ENCODE measurements at regions not wholly inside any gene's neighbourhood (a gene's known extent, or its start where the extent isn't known, plus 50 kb on each side); places are given as distances from the start of the nearest gene placed in this dataset.
"Not testable (repeated sequence)": the region's sequence is repeated elsewhere in the genome, so short reads cannot be mapped to it uniquely, and the experiment has no call there.

- no peak for TF ChIP-seq CTCF (IDR thresholded peaks at IDR 0.05; ENCODE audit: partially characterized antibody, unreplicated experiment)
- peaks cover 10% of the 10 kb centered on the region for H3K4me1 Mint-ChIP-seq (ENCODE audit: low read depth, unreplicated experiment)
- H3K9me3 Mint-ChIP-seq (ENCODE audit: unreplicated experiment) = no peaks in the 10 kb centered on the region
- peaks cover 5% of the 10 kb centered on the region for H3K36me3 Mint-ChIP-seq (ENCODE audit: unreplicated experiment)
- no peak overlapping the region for H3K27ac Mint-ChIP-seq (ENCODE audit: unreplicated experiment)
- DNase-seq = no peak
- no peak overlapping the region for H3K4me3 Mint-ChIP-seq (ENCODE audit: unreplicated experiment)
- H3K27me3 Mint-ChIP-seq (ENCODE audit: unreplicated experiment) = no peaks in the 10 kb centered on the region
These were observed 301.0 kb downstream of the RWDD3 start for GRCh38 chr1:95534985-95535384.

- no peak for DNase-seq
- no peak overlapping the region for H3K4me3 Mint-ChIP-seq (ENCODE audit: unreplicated experiment)
- no peak overlapping the region for H3K27ac Mint-ChIP-seq (ENCODE audit: unreplicated experiment)
- no peaks in the 10 kb centered on the region for H3K9me3 Mint-ChIP-seq (ENCODE audit: unreplicated experiment)
- peaks cover 10% of the 10 kb centered on the region for H3K4me1 Mint-ChIP-seq (ENCODE audit: low read depth, unreplicated experiment)
- no peaks in the 10 kb centered on the region for H3K27me3 Mint-ChIP-seq (ENCODE audit: unreplicated experiment)
- H3K36me3 Mint-ChIP-seq (ENCODE audit: unreplicated experiment) = peaks cover 5% of the 10 kb centered on the region
- no peak for TF ChIP-seq CTCF (IDR thresholded peaks at IDR 0.05; ENCODE audit: partially characterized antibody, unreplicated experiment)
These were observed 301.6 kb downstream of the RWDD3 start for GRCh38 chr1:95535614-95536013.

- H3K27ac Mint-ChIP-seq (ENCODE audit: unreplicated experiment) = no peak overlapping the region
- H3K4me3 Mint-ChIP-seq (ENCODE audit: unreplicated experiment) = no peak overlapping the region
- no peak for TF ChIP-seq CTCF (IDR thresholded peaks at IDR 0.05; ENCODE audit: partially characterized antibody, unreplicated experiment)
- peaks cover 5% of the 10 kb centered on the region for H3K4me1 Mint-ChIP-seq (ENCODE audit: low read depth, unreplicated experiment)
- no peak for DNase-seq
- no peaks in the 10 kb centered on the region for H3K27me3 Mint-ChIP-seq (ENCODE audit: unreplicated experiment)
- H3K36me3 Mint-ChIP-seq (ENCODE audit: unreplicated experiment) = peaks cover 5% of the 10 kb centered on the region
- no peaks in the 10 kb centered on the region for H3K9me3 Mint-ChIP-seq (ENCODE audit: unreplicated experiment)
These were observed 302.5 kb downstream of the RWDD3 start for GRCh38 chr1:95536501-95536900.

- no peaks in the 10 kb centered on the region for H3K27me3 Mint-ChIP-seq (ENCODE audit: unreplicated experiment)
- no peak for DNase-seq
- TF ChIP-seq CTCF (IDR thresholded peaks at IDR 0.05; ENCODE audit: partially characterized antibody, unreplicated experiment) = no peak
- H3K27ac Mint-ChIP-seq (ENCODE audit: unreplicated experiment) = no peak overlapping the region
- no peak overlapping the region for H3K4me3 Mint-ChIP-seq (ENCODE audit: unreplicated experiment)
- peaks cover 5% of the 10 kb centered on the region for H3K36me3 Mint-ChIP-seq (ENCODE audit: unreplicated experiment)
- peaks cover 4% of the 10 kb centered on the region for H3K4me1 Mint-ChIP-seq (ENCODE audit: low read depth, unreplicated experiment)
- no peaks in the 10 kb centered on the region for H3K9me3 Mint-ChIP-seq (ENCODE audit: unreplicated experiment)
These were observed 303.2 kb downstream of the RWDD3 start for GRCh38 chr1:95537176-95537575.

- H3K27ac Mint-ChIP-seq (ENCODE audit: unreplicated experiment); DNase-seq; H3K27me3 Mint-ChIP-seq (ENCODE audit: unreplicated experiment); H3K9me3 Mint-ChIP-seq (ENCODE audit: unreplicated experiment); H3K4me1 Mint-ChIP-seq (ENCODE audit: low read depth, unreplicated experiment); H3K4me3 Mint-ChIP-seq (ENCODE audit: unreplicated experiment); H3K36me3 Mint-ChIP-seq (ENCODE audit: unreplicated experiment): not testable (repeated sequence)
These were observed 304.2 kb downstream of the RWDD3 start for GRCh38 chr1:95538242-95538641.

GRCh38 chr1:95542936-95543335, 308.9 kb downstream of the RWDD3 start:
- no peaks in the 10 kb centered on the region for H3K36me3 Mint-ChIP-seq (ENCODE audit: unreplicated experiment)
- no peaks in the 10 kb centered on the region for H3K9me3 Mint-ChIP-seq (ENCODE audit: unreplicated experiment)
- no peak for DNase-seq
- H3K4me3 Mint-ChIP-seq (ENCODE audit: unreplicated experiment) = no peak overlapping the region
- no peak overlapping the region for H3K27ac Mint-ChIP-seq (ENCODE audit: unreplicated experiment)
- TF ChIP-seq CTCF (IDR thresholded peaks at IDR 0.05; ENCODE audit: partially characterized antibody, unreplicated experiment) = no peak
- H3K4me1 Mint-ChIP-seq (ENCODE audit: low read depth, unreplicated experiment) = peaks cover 7% of the 10 kb centered on the region
- H3K27me3 Mint-ChIP-seq (ENCODE audit: unreplicated experiment) = peaks cover 2% of the 10 kb centered on the region
